ENCODE measurements at regions not wholly inside any gene's neighbourhood (a gene's known extent, or its start where the extent isn't known, plus 50 kb on each side); places are given as distances from the start of the nearest gene placed in this dataset.

- DNase-seq (ENCODE audit: low read depth, low spot score), result no peak
- no peak overlapping the region for H2AFZ ChIP-seq (ENCODE audit: low read depth, low read length)
- POLR2A ChIA-PET, result no interaction called here
- intact Hi-C loops (cut with micrococcal nuclease), result no loop called here
- no peaks in the 10 kb centered on the region for H3K79me2 ChIP-seq (ENCODE audit: control insufficient read depth, insufficient read depth, low read length)
- H3K36me3 ChIP-seq (ENCODE audit: control insufficient read depth in 2 of 2, extremely low read depth in 1 of 2, insufficient read depth in 2 of 2, low read length in 2 of 2), result no peaks in the 10 kb centered on the region
- H4K20me1 ChIP-seq (replicated peaks; ENCODE audit: control insufficient read depth, extremely low read depth, insufficient read depth, low read length), result no peaks in the 10 kb centered on the region
- BruUV-seq (replicated peaks), result no TSS peak
- no peak overlapping the region for H3K27ac ChIP-seq (ENCODE audit: insufficient read depth, low read depth, low read length)
- CTCF ChIA-PET, result no interaction called here
- no peaks in the 10 kb centered on the region for H3K9me3 ChIP-seq (replicated peaks; ENCODE audit: control insufficient read depth, insufficient read depth, low read length)
- no peak overlapping the region for H3K4me3 ChIP-seq (replicated peaks in 1 of 3; ENCODE audit: insufficient read depth in 1 of 3, low read depth in 1 of 3, low read length in 3 of 3)
- no peak overlapping the region for H3K9ac ChIP-seq (replicated peaks; ENCODE audit: extremely low read depth, insufficient read depth, low read length)
- H3K4me2 ChIP-seq (ENCODE audit: insufficient read depth, low read length), result no peak overlapping the region
- no peaks in the 10 kb centered on the region for H3K9me1 ChIP-seq (replicated peaks; ENCODE audit: control insufficient read depth, extremely low read depth, insufficient read depth, low read length)
- FAIRE-seq, result no peak
- TF ChIP-seq POLR2A (IDR thresholded peaks at IDR 0.05; ENCODE audit: low read depth, low read length), result no peak
- peaks cover 33 to 48% of the 10 kb centered on the region in 2 experiments for H3K27me3 ChIP-seq (ENCODE audit: control insufficient read depth in 2 of 2, insufficient read depth in 2 of 2, low read length in 2 of 2)
- dilution Hi-C loops (cut with MboI; ENCODE audit: extremely low pct_ligation_motif_present, low sequenced_read_pairs), result no loop called here
- H3K4me1 ChIP-seq (ENCODE audit: control insufficient read depth, extremely low read depth, insufficient read depth, low read length), result no peaks in the 10 kb centered on the region
These were observed 125.3 kb upstream of the STMND1 start for GRCh38 chr6:16976385-16977183.

- ChIA-PET CTCF (interaction anchor here (1.2 to 1.7 kb wide), 2 partner anchors 10 to 111 kb away, joined by 7 to 9 read pairs; no protein-coding TSS in a partner anchor), POLR2A (no interaction called here)
- Histone ChIP-seq H3K4me3 (replicated peaks in 1 of 3; ENCODE audit: insufficient read depth in 1 of 3, low read depth in 1 of 3, low read length in 3 of 3) (no peak overlapping the region), H3K9me1 (replicated peaks; ENCODE audit: control insufficient read depth, extremely low read depth, insufficient read depth, low read length) (no peaks in the 10 kb centered on the region), H2AFZ (ENCODE audit: low read depth, low read length) (no peak overlapping the region), H3K9me3 (replicated peaks; ENCODE audit: control insufficient read depth, insufficient read depth, low read length) (no peaks in the 10 kb centered on the region), H3K9ac (replicated peaks; ENCODE audit: extremely low read depth, insufficient read depth, low read length) (no peak overlapping the region), H3K27me3 (ENCODE audit: control insufficient read depth in 2 of 2, insufficient read depth in 2 of 2, low read length in 2 of 2) (peaks cover 28 to 46% of the 10 kb centered on the region in 2 experiments), H3K36me3 (ENCODE audit: control insufficient read depth in 2 of 2, extremely low read depth in 1 of 2, insufficient read depth in 2 of 2, low read length in 2 of 2) (no peaks in the 10 kb centered on the region), H3K79me2 (ENCODE audit: control insufficient read depth, insufficient read depth, low read length) (no peaks in the 10 kb centered on the region), H4K20me1 (replicated peaks; ENCODE audit: control insufficient read depth, extremely low read depth, insufficient read depth, low read length) (no peaks in the 10 kb centered on the region), H3K4me2 (ENCODE audit: insufficient read depth, low read length) (no peak overlapping the region), H3K27ac (ENCODE audit: insufficient read depth, low read depth, low read length) (no peak overlapping the region), H3K4me1 (ENCODE audit: control insufficient read depth, extremely low read depth, insufficient read depth, low read length) (no peaks in the 10 kb centered on the region)
- FAIRE-seq, result no peak
- intact Hi-C loops (cut with micrococcal nuclease) (no loop called here), dilution Hi-C loops (cut with MboI; ENCODE audit: extremely low pct_ligation_motif_present, low sequenced_read_pairs) (no loop called here)
- TF ChIP-seq MYC (IDR thresholded peaks at IDR 0.05; ENCODE audit: low read depth, low read length) (no peak), GATA2 (IDR thresholded peaks at IDR 0.05; ENCODE audit: insufficient read depth, insufficient read length, low read depth, low read length) (no peak), POLR2A (IDR thresholded peaks at IDR 0.05; ENCODE audit: low read depth, low read length) (no peak), CTCF (IDR thresholded peaks at IDR 0.05; ENCODE audit: extremely low read depth in 1 of 2, insufficient read depth in 1 of 2, low read depth in 1 of 2, low read length in 2 of 2) (no peak), JUN (IDR thresholded peaks at IDR 0.05; ENCODE audit: borderline replicate concordance, insufficient read depth, insufficient read length, low read depth) (no peak), POLR2AphosphoS5 (IDR thresholded peaks at IDR 0.05; ENCODE audit: insufficient read depth, low read depth, low read length) (no peak), EZH2 (IDR thresholded peaks at IDR 0.05; ENCODE audit: borderline replicate concordance, low read depth, low read length, severe bottlenecking) (no peak), MAX (IDR thresholded peaks at IDR 0.05; ENCODE audit: insufficient read depth, insufficient read length) (no peak), FOS (IDR thresholded peaks at IDR 0.05; ENCODE audit: borderline replicate concordance, insufficient read depth, low read length) (no peak)
- no TSS peak for BruUV-seq (replicated peaks)
- DNase-seq (ENCODE audit: low read depth, low spot score), result no peak
These were observed 127.0 kb upstream of the STMND1 start for GRCh38 chr6:16974704-16975359.

Measured in endothelial cell of umbilical vein (primary cell).